ENCODE measurements at regions not wholly inside any gene's neighbourhood (a gene's known extent, or its start where the extent isn't known, plus 50 kb on each side); places are given as distances from the start of the nearest gene placed in this dataset.

- TF ChIP-seq CTCF (IDR thresholded peaks at IDR 0.05; ENCODE audit: unreplicated experiment) = no peak
- H3K4me3 Mint-ChIP-seq (ENCODE audit: low read depth) = no peak overlapping the region
- H3K27ac Mint-ChIP-seq = peak overlapping the region; percentile 17
- no peaks in the 10 kb centered on the region for H3K36me3 Mint-ChIP-seq (ENCODE audit: insufficient read depth)
- H3K4me1 Mint-ChIP-seq (ENCODE audit: low read depth) = peaks cover 7% of the 10 kb centered on the region
- H3K27me3 Mint-ChIP-seq = peaks cover 3% of the 10 kb centered on the region
- peaks cover 4% of the 10 kb centered on the region for H3K9me3 Mint-ChIP-seq (ENCODE audit: low read depth)
- DNase-seq (ENCODE audit: low spot score, unreplicated experiment) = no peak
Measured at GRCh38 chr14:64645220-64645892, 58.9 kb upstream of the PLEKHG3 start.

DNA sequence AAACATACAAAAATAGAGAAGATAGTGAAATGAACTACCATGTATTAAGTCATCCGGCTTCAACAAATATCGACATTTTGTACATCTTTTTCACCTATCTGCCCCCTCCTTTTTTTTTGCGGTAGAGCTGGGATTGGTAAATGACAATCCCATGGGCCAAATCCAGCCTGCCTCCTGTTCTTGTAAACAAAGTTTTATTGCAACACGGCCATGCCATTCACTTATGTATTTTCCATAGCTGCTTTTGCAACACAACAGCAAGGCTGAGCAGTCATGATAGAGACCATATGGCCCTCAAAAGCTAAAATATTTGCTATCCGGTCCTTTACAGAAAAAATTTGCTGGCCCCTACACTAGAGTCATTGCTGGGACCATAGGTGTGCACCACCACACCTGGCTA lies 58.1 kb upstream of the PLEKHG3 start:
- H3K27me3 Mint-ChIP-seq = peaks cover 7% of the 10 kb centered on the region
- no peak overlapping the region for H3K4me3 Mint-ChIP-seq (ENCODE audit: low read depth)
- TF ChIP-seq CTCF (IDR thresholded peaks at IDR 0.05; ENCODE audit: unreplicated experiment) = no peak
- H3K27ac Mint-ChIP-seq = no peak overlapping the region
- peaks cover 4% of the 10 kb centered on the region for H3K9me3 Mint-ChIP-seq (ENCODE audit: low read depth)
- H3K4me1 Mint-ChIP-seq (ENCODE audit: low read depth) = peaks cover 7% of the 10 kb centered on the region
- no peak for DNase-seq (ENCODE audit: low spot score, unreplicated experiment)
- no peaks in the 10 kb centered on the region for H3K36me3 Mint-ChIP-seq (ENCODE audit: insufficient read depth)

DNA sequence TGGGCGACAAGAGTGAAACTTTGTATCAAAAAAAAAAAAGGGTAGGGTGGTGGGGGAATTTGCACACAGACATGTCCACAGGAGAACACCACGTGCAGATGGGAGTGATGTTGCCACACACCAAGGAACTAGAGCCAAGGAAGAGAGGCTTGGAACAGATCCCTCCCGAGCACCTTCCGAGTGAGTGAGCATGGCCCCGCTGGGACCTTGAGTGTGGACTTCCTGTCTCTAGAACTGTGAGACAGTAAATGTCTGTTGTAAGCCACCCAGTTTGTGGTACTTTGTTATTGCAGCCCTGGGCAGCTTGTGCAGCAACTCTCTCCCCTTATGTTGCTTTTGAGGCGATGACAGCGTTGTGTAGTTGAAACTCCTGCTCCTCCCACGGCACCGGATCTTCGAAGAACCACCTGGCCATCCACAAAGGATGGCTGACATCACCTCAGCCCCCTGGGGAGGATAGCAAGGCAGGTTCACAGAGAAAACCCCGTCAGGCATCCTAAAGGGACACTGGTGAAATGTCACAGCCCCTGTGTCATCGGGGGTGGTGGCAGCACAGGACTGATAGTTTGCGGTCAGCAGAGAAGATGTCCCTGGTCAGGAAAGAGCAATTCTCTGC lies 54.7 kb upstream of the PLEKHG3 start:
- Mint-ChIP-seq H3K4me3 (ENCODE audit: low read depth) (no peak overlapping the region), H3K27ac (no peak overlapping the region), H3K9me3 (ENCODE audit: low read depth) (no peaks in the 10 kb centered on the region), H3K27me3 (peaks cover 7% of the 10 kb centered on the region), H3K4me1 (ENCODE audit: low read depth) (peaks cover 13% of the 10 kb centered on the region), H3K36me3 (ENCODE audit: insufficient read depth) (no peaks in the 10 kb centered on the region)
- DNase-seq (ENCODE audit: low spot score, unreplicated experiment) = no peak
- TF ChIP-seq CTCF (IDR thresholded peaks at IDR 0.05; ENCODE audit: unreplicated experiment) = no peak

- TF ChIP-seq CTCF (IDR thresholded peaks at IDR 0.05; ENCODE audit: unreplicated experiment) = no peak
- H3K27ac Mint-ChIP-seq = no peak overlapping the region
- H3K9me3 Mint-ChIP-seq (ENCODE audit: low read depth) = no peaks in the 10 kb centered on the region
- no peak for DNase-seq (ENCODE audit: low spot score, unreplicated experiment)
- H3K27me3 Mint-ChIP-seq = peaks cover 7% of the 10 kb centered on the region
- H3K4me1 Mint-ChIP-seq (ENCODE audit: low read depth) = peaks cover 9% of the 10 kb centered on the region
- no peaks in the 10 kb centered on the region for H3K36me3 Mint-ChIP-seq (ENCODE audit: insufficient read depth)
- H3K4me3 Mint-ChIP-seq (ENCODE audit: low read depth) = no peak overlapping the region
Measured at GRCh38 chr14:64653900-64654245, 50.4 kb upstream of the PLEKHG3 start.

DNA sequence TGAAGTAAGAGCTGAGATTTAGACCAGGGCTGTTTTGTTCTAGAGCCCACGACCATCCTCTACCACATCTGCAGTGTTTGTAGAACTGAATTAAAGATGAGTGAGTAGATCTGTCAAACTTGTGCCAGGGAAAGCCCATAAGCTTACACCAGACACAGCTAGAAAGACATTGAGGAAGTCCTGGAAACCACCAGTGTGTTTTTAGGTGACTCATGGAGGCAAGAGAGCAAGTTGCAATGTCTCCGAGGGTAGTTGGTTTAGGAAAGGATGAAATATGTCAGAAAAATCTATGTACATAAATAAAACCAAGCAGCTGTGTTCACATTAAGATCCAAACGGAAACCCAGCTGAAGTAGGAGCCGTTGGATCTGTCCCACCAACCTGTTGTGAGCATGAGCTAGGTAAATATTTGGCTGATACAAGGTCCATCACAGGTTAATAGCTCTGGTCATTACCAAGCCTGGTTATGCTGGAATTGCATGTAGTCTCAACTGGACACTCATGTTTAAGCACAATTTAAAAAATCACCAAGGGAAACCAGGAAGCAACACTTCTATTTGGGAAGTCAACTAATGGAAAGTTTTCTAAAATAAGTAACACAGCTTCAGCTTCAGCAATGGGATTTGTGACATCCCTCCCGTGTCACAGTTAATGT lies 49.9 kb upstream of the PLEKHG3 start:
- Mint-ChIP-seq H3K9me3 (ENCODE audit: low read depth) (no peaks in the 10 kb centered on the region), H3K4me1 (ENCODE audit: low read depth) (peaks cover 8% of the 10 kb centered on the region), H3K27ac (no peak overlapping the region), H3K36me3 (ENCODE audit: insufficient read depth) (no peaks in the 10 kb centered on the region), H3K4me3 (ENCODE audit: low read depth) (no peak overlapping the region), H3K27me3 (peaks cover 7% of the 10 kb centered on the region)
- no peak for DNase-seq (ENCODE audit: low spot score, unreplicated experiment)
- no peak for TF ChIP-seq CTCF (IDR thresholded peaks at IDR 0.05; ENCODE audit: unreplicated experiment)

Measured in progenitor cell of endocrine pancreas (in vitro differentiated cells).